Memory B cell (primary cell): ENCODE measurements at regions not wholly inside any gene's neighbourhood (a gene's known extent, or its start where the extent isn't known, plus 50 kb on each side); places are given as distances from the start of the nearest gene placed in this dataset.

Experiments
- ATAC-seq: fragments of 150-1000 bp; cut with Tn5 transposase; 2 replicates; pipeline ENCODE4 v1.10.0; 2021; ENCODE audit warnings: low read depth, mild to moderate bottlenecking, moderate library complexity
- DNase-seq, 2 donors: peaks; one replicate each; pipeline ENCODE4 v3.0.0; 2022; ENCODE audit warnings: low spot score in 2 of 2
- H3K27ac Mint-ChIP-seq: one replicate; pipeline ENCODE4 v1.8.0; 2022; ENCODE audit warnings: mild to moderate bottlenecking, moderate library complexity, mixed read lengths
- H3K27me3 Mint-ChIP-seq: one replicate; pipeline ENCODE4 v1.8.0; 2022; ENCODE audit warnings: mixed read lengths
- H3K36me3 Mint-ChIP-seq: one replicate; pipeline ENCODE4 v1.8.0; 2022; ENCODE audit warnings: mild to moderate bottlenecking, mixed read lengths
- H3K4me1 Mint-ChIP-seq: one replicate; pipeline ENCODE4 v1.8.0; 2022; ENCODE audit warnings: mixed read lengths
- H3K4me3 Mint-ChIP-seq: one replicate; pipeline ENCODE4 v1.8.0; 2022; ENCODE audit warnings: mild to moderate bottlenecking, moderate library complexity, mixed read lengths
- H3K9me3 Mint-ChIP-seq: one replicate; pipeline ENCODE4 v1.8.0; 2022; ENCODE audit warnings: mixed read lengths

DNA sequence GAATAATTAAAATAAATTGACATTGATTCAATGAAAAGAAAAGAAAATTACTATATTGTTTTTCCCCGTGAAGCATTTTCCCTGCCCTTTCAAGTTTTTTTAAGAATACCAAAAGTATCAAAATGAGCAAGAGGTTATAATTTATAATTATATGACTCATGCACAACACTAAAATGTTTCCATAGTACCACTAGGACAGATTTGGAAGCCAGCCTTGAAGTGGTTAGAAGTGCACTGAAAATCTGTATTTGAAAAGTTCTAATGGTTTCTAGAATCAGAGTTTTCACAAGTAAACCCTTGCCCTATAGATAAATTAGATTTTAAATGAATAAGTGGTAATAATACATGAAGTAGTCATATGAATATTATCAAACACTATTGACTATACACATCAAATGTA lies 140.9 kb downstream of the HNRNPD start:
- peaks cover 2% of the 10 kb centered on the region for H3K36me3 Mint-ChIP-seq
- peaks cover 10% of the 10 kb centered on the region for H3K27me3 Mint-ChIP-seq
- H3K4me1 Mint-ChIP-seq = no peaks in the 10 kb centered on the region
- no peak overlapping the region for H3K4me3 Mint-ChIP-seq
- H3K9me3 Mint-ChIP-seq = peaks cover 7% of the 10 kb centered on the region
- DNase-seq = no peak
- no peak overlapping the region for H3K27ac Mint-ChIP-seq
- ATAC-seq = no peak

GRCh38 chr4:82231806-82232205 lies 142.0 kb downstream of the HNRNPD start:
- peaks cover 3% of the 10 kb centered on the region for H3K9me3 Mint-ChIP-seq
- H3K4me1 Mint-ChIP-seq = no peaks in the 10 kb centered on the region
- H3K27ac Mint-ChIP-seq = no peak overlapping the region

GRCh38 chr4:82230306-82230705 lies 143.5 kb downstream of the HNRNPD start:
- ATAC-seq (no peak), DNase-seq (no peak)
- no peak overlapping the region for H3K4me3 Mint-ChIP-seq
- H3K27me3 Mint-ChIP-seq = peaks cover 11% of the 10 kb centered on the region
- no peaks in the 10 kb centered on the region for H3K9me3 Mint-ChIP-seq
- no peaks in the 10 kb centered on the region for H3K36me3 Mint-ChIP-seq
- no peaks in the 10 kb centered on the region for H3K4me1 Mint-ChIP-seq
- H3K27ac Mint-ChIP-seq = no peak overlapping the region

More at GRCh38 chr4:82231806-82232205, 142.0 kb downstream of the HNRNPD start:
- no peak overlapping the region for H3K4me3 Mint-ChIP-seq
- ATAC-seq = no peak
- no peak for DNase-seq
- peaks cover 2% of the 10 kb centered on the region for H3K36me3 Mint-ChIP-seq
- peaks cover 6% of the 10 kb centered on the region for H3K27me3 Mint-ChIP-seq

DNA sequence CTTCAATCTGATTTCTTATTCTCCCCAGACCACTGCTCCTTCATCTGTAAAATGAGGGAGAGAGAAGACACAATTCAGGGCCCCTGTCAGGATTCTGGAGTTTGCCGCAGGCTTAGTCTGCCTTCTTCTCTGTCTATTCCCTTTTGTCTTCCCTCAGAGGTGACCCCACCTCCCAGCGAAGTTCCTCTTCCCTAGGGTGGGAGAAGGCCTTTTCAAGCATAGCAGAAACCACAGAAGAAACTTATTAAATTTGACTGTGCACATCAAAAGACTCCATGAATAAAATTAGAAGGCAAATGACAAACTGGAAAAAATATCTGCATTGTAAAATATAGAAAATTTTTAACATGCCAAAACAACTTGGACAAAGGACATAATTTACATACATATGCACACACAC lies 148.8 kb downstream of the HNRNPD start:
- peaks cover 1% of the 10 kb centered on the region for H3K9me3 Mint-ChIP-seq
- peaks cover 5% of the 10 kb centered on the region for H3K4me1 Mint-ChIP-seq
- DNase-seq = no peak
- no peak overlapping the region for H3K27ac Mint-ChIP-seq
- no peak for ATAC-seq
- H3K36me3 Mint-ChIP-seq = peaks cover 1% of the 10 kb centered on the region
- no peak overlapping the region for H3K4me3 Mint-ChIP-seq
- H3K27me3 Mint-ChIP-seq = peaks cover 7% of the 10 kb centered on the region

DNA sequence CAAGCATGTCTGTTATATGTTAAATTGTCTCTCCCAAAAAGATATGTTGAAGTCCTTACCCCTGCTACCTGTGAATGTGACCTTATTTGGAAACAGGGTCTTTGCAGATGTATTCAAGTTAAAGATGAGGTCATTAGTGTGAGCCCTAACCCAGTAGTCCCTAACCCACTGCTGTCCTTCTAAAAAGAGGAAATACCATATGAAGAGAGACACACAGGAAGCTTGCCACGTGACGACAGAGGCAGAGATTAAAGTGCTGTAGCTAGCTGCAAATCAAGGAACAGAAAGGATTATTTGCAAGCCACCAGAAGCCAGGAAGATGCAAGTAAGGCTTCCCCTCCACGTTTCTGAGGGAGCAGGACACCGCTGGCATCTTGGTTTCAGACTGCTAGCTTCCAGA lies 150.1 kb downstream of the HNRNPD start:
- Mint-ChIP-seq H3K27ac (no peak overlapping the region), H3K4me3 (peak overlapping the region; percentile 3), H3K9me3 (peaks cover 1% of the 10 kb centered on the region), H3K27me3 (peaks cover 4% of the 10 kb centered on the region), H3K36me3 (peaks cover 1% of the 10 kb centered on the region), H3K4me1 (peaks cover 5% of the 10 kb centered on the region)
- DNase-seq = peak; percentile 22 to 30
- peak; percentile 100 for ATAC-seq

DNA sequence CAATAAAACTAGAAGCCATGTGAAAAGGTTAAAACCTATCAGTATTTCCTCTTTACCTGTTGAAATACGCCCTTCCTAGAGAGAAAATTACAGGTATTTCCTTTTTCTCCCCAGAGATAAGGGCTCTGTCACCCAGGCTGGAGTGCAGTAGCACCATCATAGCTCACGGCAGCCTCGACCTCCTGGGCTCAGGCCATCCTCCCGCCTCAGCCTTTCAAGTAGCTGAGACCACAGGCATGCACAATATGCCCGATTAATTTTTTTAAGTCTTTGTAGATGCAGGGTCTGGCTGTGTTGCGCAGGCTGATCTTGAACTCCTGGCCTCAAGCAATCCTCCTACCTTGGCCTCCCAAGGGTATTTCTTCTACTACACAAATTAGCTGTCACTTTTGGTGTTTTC lies 154.4 kb downstream of the HNRNPD start:
- Mint-ChIP-seq H3K4me1 (peaks cover 5% of the 10 kb centered on the region), H3K36me3 (peaks cover 1% of the 10 kb centered on the region), H3K9me3 (peaks cover 1% of the 10 kb centered on the region), H3K4me3 (no peak overlapping the region), H3K27me3 (no peaks in the 10 kb centered on the region), H3K27ac (no peak overlapping the region)
- no peak for DNase-seq
- no peak for ATAC-seq

DNA sequence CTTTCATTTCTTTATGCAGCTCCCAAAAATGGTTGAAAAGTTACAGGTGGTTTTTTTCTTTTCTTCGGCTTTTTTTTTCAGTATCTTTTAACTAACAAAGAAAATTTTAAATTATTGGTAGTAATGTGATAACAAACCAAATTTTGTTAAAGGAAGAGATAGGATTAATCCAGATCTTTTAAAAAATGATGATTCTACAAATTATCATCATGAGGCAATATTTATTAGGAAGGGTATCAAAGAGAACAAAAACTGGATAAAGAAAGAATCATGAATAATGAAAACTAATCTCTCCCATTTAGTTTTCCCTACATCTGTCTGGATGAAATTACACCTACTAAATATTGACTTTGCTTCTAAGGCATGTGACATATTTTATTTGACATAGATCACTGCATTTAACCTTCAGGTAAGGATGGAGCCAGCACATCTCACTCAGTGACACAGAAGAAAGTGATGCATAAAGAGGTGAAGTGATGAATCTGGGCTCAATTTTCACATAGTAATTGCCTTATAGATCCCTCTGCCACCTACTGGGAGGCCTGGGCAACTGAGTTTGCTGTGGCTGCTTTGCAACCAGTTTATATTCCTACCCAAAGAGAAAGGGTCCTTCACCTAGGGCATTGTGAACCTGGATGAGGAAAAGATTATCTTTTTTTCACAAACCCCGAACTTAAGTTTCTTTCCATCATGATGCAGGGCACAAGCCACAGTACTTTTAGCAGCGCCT lies 155.6 kb downstream of the HNRNPD start:
- ATAC-seq = no peak
- peaks cover 4% of the 10 kb centered on the region for H3K4me1 Mint-ChIP-seq
- H3K36me3 Mint-ChIP-seq = peaks cover 1% of the 10 kb centered on the region
- peaks cover 1% of the 10 kb centered on the region for H3K9me3 Mint-ChIP-seq
- H3K4me3 Mint-ChIP-seq = no peak overlapping the region
- H3K27ac Mint-ChIP-seq = no peak overlapping the region
- H3K27me3 Mint-ChIP-seq = no peaks in the 10 kb centered on the region
- no peak for DNase-seq

DNA sequence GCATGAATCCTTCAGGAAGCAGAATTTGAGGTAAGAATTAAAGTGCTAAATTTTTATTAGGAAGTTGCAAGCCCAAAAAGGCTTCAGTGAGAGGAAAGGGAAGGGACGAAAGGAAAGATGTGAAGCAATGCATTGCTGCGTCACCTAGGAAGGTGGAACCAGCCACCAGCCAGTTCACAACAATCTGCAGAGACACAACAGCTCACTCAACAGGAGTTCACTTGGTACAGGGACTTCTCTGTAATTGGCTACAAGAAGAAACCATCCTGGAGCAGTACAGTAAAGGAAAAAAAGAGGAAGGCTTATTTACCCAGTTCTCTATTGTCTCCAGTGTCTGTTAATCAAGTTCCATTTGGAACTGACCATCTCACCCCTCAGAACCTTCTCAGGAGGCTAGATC lies 157.6 kb downstream of the HNRNPD start:
- Mint-ChIP-seq H3K9me3 (no peaks in the 10 kb centered on the region), H3K4me1 (peaks cover 5% of the 10 kb centered on the region), H3K27ac (no peak overlapping the region), H3K4me3 (no peak overlapping the region), H3K36me3 (no peaks in the 10 kb centered on the region), H3K27me3 (no peaks in the 10 kb centered on the region)
- DNase-seq (no peak), ATAC-seq (no peak)

DNA sequence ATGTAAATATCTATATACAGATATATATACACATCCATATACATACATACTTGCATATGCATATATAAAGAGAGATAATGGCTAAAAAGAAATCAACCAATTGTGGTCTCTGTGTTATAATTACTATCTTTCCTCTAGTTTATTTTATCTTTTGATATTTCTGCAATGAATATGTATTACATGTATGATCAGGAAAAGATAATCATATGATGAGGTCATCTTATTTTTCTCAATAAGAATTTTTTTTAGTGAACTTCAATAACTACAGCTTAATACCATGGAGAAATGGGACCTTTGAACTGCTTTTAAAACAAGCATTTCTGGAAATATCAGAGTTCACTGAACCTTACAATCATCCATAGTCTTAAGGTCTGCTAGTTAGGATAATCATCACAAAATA lies 158.0 kb downstream of the HNRNPD start:
- H3K36me3 Mint-ChIP-seq = no peaks in the 10 kb centered on the region
- no peak overlapping the region for H3K4me3 Mint-ChIP-seq
- no peaks in the 10 kb centered on the region for H3K27me3 Mint-ChIP-seq
- H3K4me1 Mint-ChIP-seq = peaks cover 5% of the 10 kb centered on the region
- H3K27ac Mint-ChIP-seq = no peak overlapping the region
- ATAC-seq (no peak), DNase-seq (no peak)
- H3K9me3 Mint-ChIP-seq = no peaks in the 10 kb centered on the region

GRCh38 chr4:82215039-82215438 lies 158.8 kb downstream of the HNRNPD start:
- no peaks in the 10 kb centered on the region for H3K27me3 Mint-ChIP-seq
- H3K27ac Mint-ChIP-seq = no peak overlapping the region
- no peaks in the 10 kb centered on the region for H3K36me3 Mint-ChIP-seq
- no peak for DNase-seq
- H3K4me1 Mint-ChIP-seq = peaks cover 5% of the 10 kb centered on the region
- H3K9me3 Mint-ChIP-seq = no peaks in the 10 kb centered on the region
- no peak for ATAC-seq
- no peak overlapping the region for H3K4me3 Mint-ChIP-seq

GRCh38 chr4:82213485-82214417 lies 160.0 kb downstream of the HNRNPD start:
- DNase-seq (no peak), ATAC-seq (no peak)
- no peak overlapping the region for H3K4me3 Mint-ChIP-seq
- H3K4me1 Mint-ChIP-seq = peaks cover 5% of the 10 kb centered on the region
- H3K9me3 Mint-ChIP-seq = no peaks in the 10 kb centered on the region
- H3K36me3 Mint-ChIP-seq = no peaks in the 10 kb centered on the region
- no peaks in the 10 kb centered on the region for H3K27me3 Mint-ChIP-seq
- no peak overlapping the region for H3K27ac Mint-ChIP-seq

- H3K4me1 Mint-ChIP-seq = no peaks in the 10 kb centered on the region
- peaks cover 1% of the 10 kb centered on the region for H3K36me3 Mint-ChIP-seq
- DNase-seq = peak; percentile 35 to 47
- peaks cover 4% of the 10 kb centered on the region for H3K9me3 Mint-ChIP-seq
- no peak overlapping the region for H3K27ac Mint-ChIP-seq
- peak; percentile 58 for ATAC-seq
- no peak overlapping the region for H3K4me3 Mint-ChIP-seq
- H3K27me3 Mint-ChIP-seq = peaks cover 6% of the 10 kb centered on the region
Measured at GRCh38 chr4:82201805-82202641, 171.8 kb downstream of the HNRNPD start.

GRCh38 chr4:82201303-82201702 lies 172.5 kb downstream of the HNRNPD start:
- ATAC-seq (no peak), DNase-seq (no peak)
- Mint-ChIP-seq H3K27ac (no peak overlapping the region), H3K4me1 (no peaks in the 10 kb centered on the region), H3K4me3 (no peak overlapping the region), H3K9me3 (peaks cover 1% of the 10 kb centered on the region), H3K36me3 (peaks cover 1% of the 10 kb centered on the region), H3K27me3 (peaks cover 6% of the 10 kb centered on the region)

- peaks cover 1% of the 10 kb centered on the region for H3K36me3 Mint-ChIP-seq
- no peak overlapping the region for H3K27ac Mint-ChIP-seq
- DNase-seq (no peak), ATAC-seq (no peak)
- H3K4me3 Mint-ChIP-seq = no peak overlapping the region
- H3K27me3 Mint-ChIP-seq = peaks cover 4% of the 10 kb centered on the region
- H3K4me1 Mint-ChIP-seq = no peaks in the 10 kb centered on the region
- no peaks in the 10 kb centered on the region for H3K9me3 Mint-ChIP-seq
Measured at GRCh38 chr4:82200046-82200445, 173.7 kb downstream of the HNRNPD start.
